GM12801 (cell line): ENCODE measurements at regions not wholly inside any gene's neighbourhood (a gene's known extent, or its start where the extent isn't known, plus 50 kb on each side); places are given as distances from the start of the nearest gene placed in this dataset.

ENCODE experiments used
- CTCF ChIP-seq: IDR thresholded peaks from one replicate; pipeline ENCODE4 v1.5.1; 2011; ENCODE audit warnings: control low read depth; ENCODE audit not compliant: insufficient read length; ENCODE audit errors: extremely low read depth

DNA sequence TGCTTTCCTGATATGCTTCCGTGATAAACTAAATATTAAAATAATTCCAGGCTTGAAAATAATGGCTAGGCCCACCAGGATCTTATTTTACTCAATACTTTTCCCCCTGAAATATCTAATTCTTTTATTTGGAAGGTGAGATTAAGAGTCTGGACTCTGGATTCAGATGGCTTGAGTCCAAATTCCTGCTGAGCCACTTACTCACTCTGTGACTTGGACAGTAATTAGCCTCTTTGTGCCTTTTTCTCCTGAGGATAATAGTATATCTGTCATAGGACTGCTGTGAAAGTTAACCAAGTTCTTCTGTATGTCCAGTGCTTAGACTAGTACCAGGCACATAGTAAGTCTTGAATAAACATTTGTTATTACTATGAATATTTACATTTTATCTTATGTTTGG is 127.3 kb upstream of the ERBB4 start:
- no peak for TF ChIP-seq CTCF

DNA sequence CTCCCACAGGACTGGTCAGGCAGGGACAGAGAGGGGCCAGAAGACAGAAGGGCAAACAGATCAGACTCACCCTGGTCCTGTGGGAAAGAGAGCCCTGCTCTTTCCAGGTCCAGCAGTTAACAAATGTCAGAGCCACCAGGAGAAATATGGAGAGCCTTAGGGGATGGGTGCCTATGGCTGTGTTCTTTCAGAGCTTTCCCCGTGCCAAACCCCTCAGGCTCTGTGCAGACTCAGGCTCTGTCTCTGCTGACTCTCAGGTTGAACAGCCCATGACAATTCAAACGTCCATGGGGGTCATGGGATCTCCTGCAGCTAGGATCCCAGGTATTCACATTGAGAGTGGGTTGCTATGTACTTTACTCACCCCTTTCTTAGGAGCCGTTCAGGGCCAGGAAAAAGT is 120.8 kb upstream of the ERBB4 start:
- no peak for TF ChIP-seq CTCF

- no peak for TF ChIP-seq CTCF
Measured at GRCh38 chr2:212649646-212650045, 111.0 kb upstream of the ERBB4 start.

- no peak for TF ChIP-seq CTCF
Measured at GRCh38 chr2:212646698-212647366, 108.2 kb upstream of the ERBB4 start.

DNA sequence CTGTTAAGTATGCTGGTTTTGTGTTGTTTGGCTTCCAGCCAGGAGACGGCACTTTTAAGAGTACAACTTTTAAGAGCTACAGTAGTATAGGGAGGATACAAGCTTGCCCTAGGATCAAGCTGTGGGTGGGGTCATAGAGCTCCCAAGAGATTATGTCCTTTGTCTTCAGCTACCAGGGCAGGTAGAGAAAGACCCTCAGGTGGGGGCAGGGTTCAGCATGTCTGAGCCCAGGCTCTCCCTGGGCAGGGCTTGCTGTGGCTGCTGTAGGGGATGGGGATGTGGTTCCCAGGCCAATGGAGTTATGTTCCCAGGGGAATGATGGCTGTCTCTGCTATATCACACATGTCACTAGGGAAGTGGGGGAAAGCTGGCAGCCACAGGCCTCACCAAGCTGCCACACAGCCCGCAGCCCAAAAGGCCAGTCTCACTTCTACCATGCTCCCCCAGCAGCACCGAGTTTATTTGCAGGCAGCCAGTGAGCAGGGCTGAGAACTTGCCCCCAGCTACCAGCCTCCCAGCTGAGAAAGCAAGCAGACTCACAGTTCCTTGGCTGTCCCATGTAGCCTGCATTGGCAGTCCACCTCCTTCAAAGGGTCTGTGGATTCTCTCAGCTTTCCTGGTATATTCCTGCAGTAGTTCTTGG is 105.7 kb upstream of the ERBB4 start:
- TF ChIP-seq CTCF = no peak

GRCh38 chr2:212640428-212640827 is 101.8 kb upstream of the ERBB4 start:
- TF ChIP-seq CTCF = no peak

- TF ChIP-seq CTCF = no peak
Measured at GRCh38 chr2:212638694-212639093, 100.1 kb upstream of the ERBB4 start.
